GM12874 (cell line): ENCODE measurements at regions not wholly inside any gene's neighbourhood (a gene's known extent, or its start where the extent isn't known, plus 50 kb on each side); places are given as distances from the start of the nearest gene placed in this dataset.

Source experiments
- TF ChIP-seq, protein P1 (sequence below): IDR thresholded peaks from 2 replicates; pipeline ENCODE4 v1.5.1; 2011; ENCODE audit warnings: low read depth, mild to moderate bottlenecking, control low read depth, low read length, moderate library complexity; ENCODE audit not compliant: insufficient read depth

- TF ChIP-seq, protein P1, sequence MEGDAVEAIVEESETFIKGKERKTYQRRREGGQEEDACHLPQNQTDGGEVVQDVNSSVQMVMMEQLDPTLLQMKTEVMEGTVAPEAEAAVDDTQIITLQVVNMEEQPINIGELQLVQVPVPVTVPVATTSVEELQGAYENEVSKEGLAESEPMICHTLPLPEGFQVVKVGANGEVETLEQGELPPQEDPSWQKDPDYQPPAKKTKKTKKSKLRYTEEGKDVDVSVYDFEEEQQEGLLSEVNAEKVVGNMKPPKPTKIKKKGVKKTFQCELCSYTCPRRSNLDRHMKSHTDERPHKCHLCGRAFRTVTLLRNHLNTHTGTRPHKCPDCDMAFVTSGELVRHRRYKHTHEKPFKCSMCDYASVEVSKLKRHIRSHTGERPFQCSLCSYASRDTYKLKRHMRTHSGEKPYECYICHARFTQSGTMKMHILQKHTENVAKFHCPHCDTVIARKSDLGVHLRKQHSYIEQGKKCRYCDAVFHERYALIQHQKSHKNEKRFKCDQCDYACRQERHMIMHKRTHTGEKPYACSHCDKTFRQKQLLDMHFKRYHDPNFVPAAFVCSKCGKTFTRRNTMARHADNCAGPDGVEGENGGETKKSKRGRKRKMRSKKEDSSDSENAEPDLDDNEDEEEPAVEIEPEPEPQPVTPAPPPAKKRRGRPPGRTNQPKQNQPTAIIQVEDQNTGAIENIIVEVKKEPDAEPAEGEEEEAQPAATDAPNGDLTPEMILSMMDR, result no peak
Observed at GRCh38 chr9:96056226-96056625, 180.7 kb downstream of the ERCC6L2 start.

GRCh38 chr9:96052686-96053085 is 177.2 kb downstream of the ERCC6L2 start:
- TF ChIP-seq, protein P1, result no peak

- TF ChIP-seq, protein P1, result no peak
Observed at GRCh38 chr9:96051423-96051822, 175.9 kb downstream of the ERCC6L2 start.

- TF ChIP-seq, protein P1, result no peak
Observed at GRCh38 chr9:96050861-96051155, 175.3 kb downstream of the ERCC6L2 start.

DNA sequence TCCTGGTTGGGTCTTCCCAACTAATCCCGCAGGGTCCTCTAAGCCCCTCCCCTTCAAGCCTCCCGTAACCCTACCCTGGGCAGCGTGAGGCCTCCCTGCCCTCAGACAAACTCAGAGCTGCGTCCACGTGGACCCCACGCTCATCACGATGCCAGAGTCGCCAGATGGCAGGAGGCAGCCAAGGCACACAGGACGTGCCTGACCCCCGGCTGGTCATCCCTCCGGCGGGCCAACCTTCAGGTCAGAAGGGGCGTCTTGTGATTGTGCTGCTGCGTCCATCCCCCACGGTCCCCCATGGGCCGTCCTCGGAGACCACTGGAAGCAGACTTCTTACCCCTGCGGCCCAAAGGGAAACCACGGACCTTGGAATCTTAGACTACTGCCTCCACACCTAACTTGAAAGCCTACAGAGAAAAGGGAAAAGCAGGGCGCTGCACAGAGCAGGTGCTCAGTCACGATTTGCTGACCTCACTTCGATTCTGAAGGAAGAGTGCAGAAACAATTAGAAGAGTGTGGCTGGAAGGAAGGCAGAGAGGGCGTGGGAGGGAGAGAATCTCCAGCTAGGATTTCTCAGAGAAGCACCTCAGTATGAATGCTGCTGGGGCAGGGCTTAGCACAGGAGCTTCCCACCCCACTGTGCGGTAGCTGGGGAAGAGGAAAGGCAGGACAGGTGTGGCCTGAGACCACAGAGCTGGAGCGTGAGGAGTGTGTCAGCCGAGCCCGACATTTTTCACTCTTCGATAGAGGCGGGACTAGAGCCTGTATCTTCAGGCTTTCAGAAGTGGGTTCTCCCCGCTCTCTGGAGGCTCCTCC is 174.8 kb downstream of the ERCC6L2 start:
- TF ChIP-seq, protein P1, result no peak

DNA sequence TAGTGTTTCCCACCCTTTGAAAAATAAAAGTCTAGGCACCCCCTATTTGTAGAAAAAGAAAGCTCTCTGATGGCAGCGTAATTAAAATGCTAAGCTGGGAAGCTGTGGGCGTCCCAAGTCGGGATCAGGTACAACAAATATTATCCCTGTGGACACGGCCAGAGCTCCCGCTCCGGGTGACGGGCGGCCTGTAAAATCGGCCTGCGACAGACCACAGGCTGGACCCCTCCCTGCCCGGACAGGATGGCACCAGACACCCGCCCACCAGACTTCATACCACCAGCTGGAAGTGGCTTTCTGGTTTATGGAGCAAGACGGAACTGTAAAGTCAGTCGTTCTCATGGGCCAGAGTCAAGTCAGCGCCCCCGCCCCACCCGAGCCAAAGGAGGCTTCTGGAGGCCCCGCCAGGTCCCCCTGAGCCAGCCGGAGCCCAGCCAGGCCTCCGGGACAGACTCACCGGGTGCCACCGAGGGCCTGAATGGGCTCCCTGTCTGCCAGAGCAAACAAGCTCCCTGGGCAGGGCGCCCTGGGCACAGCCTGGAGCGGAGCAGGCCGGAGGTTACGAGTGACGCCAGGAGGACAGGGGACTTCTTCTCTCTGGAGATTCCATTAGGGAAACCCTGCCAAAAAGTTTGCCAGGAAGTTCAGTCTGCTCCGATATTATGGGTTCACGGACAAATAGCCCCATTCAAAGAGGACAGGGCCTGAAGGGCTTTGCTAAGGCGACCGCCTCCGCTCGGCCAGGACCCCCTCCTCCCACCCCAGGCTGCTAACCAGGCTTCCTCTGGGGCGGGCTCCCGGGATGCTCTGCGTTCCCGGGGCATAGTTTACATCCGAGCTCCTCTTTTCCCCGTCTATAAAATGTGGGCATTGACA is 173.7 kb downstream of the ERCC6L2 start:
- TF ChIP-seq, protein P1, result no peak

- TF ChIP-seq, protein P1, result no peak
Observed at GRCh38 chr9:96048104-96048955, 172.8 kb downstream of the ERCC6L2 start.
